HG03196 (cell line): ENCODE measurements at regions not wholly inside any gene's neighbourhood (a gene's known extent, or its start where the extent isn't known, plus 50 kb on each side); places are given as distances from the start of the nearest gene placed in this dataset.

ENCODE experiments used
- ATAC-seq: cut with Tn5 transposase; IDR thresholded peaks from one replicate; pipeline ENCODE4 v1.9.1; 2021; ENCODE audit not compliant: unreplicated experiment

DNA sequence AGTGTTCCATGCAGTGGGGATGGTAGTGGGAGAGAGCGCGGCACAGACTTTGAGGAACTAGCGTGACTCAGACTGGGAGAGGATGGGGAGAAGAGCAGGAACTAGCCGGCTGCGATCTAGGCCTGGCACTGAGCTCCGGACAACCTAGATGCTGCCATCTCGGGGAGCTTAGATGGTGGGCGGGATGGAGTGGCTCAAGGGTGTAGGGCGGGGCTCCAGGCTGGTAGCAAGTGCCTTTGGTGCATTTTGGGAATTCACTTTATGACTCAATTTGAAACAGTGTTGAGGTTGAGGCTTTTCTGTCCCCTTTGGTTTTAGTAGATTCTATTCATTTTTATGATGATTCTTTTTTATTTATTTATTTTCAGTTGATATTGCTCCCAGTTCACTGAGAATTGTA lies 185.3 kb upstream of the GPR26 start:
- no peak for ATAC-seq

DNA sequence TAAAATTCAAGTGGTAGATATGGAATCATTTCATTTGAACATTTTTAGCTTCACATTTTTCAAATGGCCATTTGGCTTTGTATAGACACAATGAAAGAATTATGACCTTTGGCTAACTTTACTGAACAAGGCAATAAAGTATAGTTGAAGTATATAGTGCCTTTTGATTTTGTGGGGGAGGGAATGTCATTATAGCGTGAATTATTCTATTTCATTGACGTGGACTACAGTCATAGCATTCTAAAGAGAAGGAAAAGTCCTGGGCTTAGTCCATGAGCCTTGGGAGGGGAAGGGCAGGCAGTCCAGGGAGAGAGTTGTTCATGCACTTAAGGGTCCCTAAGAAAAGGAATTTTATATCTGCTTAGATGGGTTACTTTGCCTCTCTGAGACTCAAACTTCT lies 181.4 kb upstream of the GPR26 start:
- ATAC-seq: no peak

DNA sequence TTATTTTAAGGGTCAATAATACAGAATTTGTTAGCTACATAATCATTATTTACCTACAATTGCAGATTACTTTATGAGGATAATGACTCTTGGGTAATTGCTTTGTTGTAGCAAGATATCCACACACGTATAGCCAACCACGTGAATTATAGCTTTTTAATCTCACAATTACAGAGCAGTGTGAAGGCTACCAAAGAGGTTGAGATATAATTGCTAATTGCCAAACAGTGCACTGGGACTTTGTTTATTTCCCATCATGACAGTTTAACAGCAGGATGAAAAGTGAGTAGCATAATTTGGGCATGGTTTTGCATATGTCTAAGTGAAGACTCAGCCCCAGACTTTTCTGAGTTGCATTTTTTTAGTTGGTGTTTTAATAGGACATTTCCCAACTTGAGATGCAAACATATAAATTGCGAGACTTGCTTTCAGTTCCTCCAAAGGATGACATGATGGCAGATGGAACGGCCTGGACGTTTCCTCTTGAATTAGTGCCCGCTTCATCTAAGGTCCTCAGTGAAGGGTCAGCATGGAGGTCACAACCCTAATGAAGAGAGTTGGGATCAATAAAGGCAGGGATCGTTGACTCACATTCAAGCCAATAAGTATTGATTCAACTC lies 180.7 kb upstream of the GPR26 start:
- ATAC-seq: no peak

DNA sequence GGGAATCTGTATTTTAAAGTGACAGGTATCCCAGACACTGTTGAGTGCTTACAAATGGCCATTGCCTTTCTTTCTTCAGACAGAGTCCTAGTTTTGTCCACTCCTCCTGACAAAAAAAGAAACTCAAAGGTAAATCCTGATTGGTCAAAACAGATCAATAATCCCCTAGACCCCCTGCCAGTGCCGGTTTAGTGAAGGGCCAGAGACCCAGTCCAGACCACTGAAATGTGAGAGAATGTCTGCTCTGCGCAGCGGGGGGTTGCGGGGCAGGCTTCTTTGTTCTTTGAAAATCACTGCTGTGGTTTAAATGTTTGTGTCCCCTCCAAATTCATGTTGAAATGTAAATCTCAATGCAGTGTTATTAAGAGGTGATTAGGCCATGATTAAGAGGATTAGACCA lies 177.7 kb upstream of the GPR26 start:
- ATAC-seq: no peak

DNA sequence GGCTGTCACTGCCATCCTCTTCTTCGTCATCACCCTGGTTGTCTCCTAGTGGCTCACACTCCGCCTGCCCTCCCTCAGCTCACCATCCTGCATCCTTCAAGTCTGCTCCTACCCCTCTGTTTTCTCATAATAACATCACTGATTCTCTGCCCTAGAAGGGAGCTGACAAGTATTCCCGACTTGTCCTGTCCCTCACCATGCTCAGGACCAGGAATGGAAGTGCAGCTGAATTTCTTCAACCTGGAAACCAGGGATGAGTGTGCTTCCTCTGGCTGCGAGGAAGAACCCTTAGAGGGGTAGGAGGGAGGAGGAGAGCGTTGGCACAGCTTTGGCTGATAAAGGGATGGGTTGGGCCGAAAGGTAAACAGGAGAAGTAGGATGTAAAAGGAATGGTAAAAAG lies 174.8 kb upstream of the GPR26 start:
- no peak for ATAC-seq

DNA sequence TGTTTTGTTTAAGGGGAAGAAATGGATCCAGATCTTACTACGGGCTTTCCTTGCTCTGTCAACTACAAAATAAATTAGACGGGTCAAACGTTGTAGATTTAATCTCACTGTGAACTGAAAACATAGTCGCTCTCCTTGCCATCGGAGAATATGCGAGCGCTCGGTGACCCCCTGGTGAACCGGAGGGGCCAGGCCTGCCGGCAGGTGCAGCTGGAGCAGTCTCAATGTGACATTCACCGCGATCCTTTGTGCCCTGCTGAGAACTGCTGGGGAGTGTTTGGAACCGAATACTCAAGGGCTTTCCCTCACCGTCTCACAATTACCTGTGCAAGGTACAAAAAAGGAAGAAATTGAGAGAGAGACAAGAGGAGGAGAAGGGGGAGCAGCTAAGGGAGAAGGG lies 174.1 kb upstream of the GPR26 start:
- ATAC-seq: no peak

DNA sequence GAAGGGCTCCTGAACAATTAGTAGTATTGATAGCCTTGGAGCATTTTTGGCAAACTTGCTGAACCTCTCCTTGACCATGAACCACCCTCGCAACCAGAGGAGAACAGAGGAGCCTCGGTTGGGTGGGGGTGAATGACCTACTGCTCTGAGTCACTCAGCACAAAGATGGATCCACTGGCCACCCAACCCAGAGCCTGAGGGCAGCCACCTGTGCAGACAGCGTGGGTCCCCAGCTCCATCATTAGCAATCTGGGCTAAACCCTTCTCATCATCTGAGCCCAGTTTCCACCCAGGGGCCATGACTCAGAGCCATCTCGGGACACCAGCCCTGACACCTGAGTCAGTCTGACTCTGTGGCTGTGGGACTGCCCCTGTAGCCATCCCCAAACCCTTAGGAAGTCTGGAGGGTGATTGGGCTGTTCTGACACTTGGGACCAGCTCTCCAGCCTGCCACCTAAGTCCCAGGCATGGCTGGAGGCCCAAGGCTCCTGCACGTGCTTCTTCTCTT lies 171.8 kb upstream of the GPR26 start:
- no peak for ATAC-seq

DNA sequence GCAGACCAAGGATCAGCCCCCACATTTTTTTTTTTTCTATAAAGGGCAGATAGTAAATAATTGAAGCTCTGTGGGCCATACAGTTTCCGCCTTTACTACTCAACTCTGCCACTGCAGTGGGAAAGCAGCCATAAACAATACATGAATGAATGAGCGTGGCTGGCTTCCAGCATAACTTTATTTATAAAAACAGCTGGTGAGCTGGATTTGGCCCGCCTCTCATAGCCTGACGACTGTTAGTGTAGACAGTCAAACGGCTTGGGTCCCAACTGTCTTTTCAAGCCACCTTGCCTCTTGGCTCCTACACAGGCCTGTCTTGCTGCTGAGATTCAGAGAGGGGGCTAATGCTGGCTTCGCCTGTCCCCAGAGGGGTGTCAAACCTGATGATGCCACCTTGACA lies 169.8 kb upstream of the GPR26 start:
- no peak for ATAC-seq

DNA sequence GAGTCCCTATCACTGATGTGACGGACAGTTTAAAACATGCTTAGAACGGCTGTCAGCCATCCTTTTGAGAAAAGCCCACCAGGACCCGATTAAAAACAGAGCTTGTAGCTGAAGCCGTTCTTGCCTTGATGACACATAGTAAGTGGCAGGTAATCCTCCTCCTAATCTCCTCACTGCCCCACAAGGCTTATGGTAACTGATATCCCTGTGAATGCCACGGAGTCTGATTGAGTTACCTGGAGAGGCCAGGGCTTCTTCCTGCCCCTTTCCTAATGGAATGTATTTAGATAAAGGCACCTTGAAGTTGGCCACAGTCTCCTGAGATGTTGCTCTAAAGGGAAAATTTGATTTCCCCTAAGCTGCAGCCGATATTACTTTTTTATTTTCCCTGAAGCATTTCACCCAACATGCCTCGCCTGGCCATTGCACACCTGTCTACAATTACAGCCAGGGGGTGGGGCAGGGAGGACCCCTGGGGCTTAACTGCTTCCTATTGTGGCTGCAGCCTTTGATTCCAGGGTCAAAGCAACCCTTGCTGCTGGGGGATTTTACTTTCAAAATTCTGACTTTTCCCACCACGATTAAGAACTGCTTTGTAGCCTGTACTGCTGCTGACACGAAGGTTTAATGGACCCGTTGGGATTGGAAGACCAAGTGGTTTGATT lies 169.0 kb upstream of the GPR26 start:
- no peak for ATAC-seq

DNA sequence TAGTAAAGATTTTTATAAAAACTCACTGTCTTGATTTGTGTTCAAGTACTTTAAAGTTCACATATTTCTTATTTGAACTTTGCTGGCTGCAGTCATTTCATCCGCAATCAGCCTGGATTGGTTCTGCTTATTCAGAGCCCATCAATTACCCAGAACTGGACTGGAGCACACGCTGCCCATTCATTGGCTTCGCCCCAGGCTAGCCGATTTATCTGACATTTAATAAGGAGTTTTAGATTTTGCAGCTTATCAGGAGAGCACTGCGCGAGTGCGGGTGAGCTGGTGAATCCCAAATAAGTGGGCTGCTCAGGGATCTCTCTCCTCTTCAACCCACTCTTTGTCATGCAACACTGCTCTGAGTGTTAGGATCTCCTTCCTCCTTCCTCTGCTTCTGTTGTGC lies 166.0 kb upstream of the GPR26 start:
- ATAC-seq: no peak

DNA sequence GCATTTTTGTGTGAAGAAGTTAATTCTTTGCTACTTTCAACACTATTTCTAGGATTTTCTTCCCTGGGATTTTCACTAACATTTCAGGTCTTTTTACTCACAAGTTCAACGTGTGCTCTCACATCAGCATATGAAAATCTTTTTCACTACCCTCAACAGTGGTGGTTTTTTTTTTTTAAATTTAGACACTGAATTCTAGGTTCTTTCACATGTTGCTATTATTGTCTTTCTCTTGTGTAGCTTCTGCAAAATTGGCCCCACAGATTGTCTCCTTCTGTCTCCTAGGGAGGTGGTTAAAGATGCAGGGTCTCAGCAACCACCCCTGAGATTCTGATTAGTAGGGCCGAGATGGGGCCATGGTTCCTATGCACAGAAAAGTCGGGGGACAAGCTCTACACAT lies 165.0 kb upstream of the GPR26 start:
- ATAC-seq: no peak

DNA sequence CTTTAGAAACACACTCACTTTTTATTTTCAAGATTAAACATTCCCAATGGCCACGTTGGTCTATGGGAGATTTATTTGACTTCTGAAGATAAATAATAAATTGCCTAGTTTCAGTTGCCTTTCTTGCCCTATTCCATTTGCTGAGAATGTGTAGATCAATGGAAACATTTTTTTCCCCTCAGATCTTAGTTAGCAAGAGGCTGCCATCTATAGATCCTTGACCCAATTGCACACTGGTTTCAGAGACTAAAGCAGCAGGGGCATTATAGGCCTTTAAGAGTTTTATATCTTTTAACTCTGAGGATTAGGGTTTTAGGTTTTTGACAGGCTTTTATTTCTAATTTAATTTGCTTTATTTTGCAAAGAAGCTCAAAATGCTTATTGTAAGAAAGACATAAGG lies 163.2 kb upstream of the GPR26 start:
- no peak for ATAC-seq

DNA sequence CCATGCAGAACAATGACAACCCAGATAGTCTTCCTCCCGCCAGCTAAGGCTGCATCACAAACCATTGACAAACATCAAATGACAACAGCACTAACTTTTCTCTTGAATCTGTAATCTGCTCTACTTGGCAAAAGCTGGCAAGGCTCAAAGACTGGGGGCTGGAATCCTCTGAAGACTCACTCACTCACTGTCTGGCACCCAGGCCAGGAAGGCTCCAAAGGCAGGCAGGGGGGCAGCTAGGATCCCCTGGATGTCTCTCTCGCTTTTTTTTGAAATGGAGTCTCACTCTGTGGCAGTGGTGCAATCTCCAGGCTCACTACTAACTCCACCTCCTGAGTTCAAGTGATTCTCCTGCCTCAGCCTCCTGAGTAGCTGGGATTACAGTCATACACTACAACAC lies 159.7 kb upstream of the GPR26 start:
- ATAC-seq: no peak

DNA sequence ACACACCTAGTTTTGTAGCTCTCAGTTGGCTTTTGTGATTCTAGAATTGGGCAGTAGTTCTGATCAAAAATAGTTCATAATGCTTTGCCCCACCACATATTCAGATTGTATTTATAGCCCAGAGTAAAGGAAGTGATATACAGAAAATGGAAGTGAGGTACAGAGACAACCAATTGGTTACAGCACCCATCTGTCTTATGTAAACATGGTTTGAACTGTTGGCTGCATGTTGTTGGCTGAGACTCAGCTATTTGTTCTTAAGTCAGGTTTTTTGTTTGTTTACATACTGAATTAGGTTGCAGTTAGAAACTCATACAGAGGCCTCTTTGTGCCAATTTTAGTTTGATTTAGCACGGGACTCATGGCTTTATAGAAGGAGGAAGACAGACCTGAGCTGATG lies 158.9 kb upstream of the GPR26 start:
- no peak for ATAC-seq

DNA sequence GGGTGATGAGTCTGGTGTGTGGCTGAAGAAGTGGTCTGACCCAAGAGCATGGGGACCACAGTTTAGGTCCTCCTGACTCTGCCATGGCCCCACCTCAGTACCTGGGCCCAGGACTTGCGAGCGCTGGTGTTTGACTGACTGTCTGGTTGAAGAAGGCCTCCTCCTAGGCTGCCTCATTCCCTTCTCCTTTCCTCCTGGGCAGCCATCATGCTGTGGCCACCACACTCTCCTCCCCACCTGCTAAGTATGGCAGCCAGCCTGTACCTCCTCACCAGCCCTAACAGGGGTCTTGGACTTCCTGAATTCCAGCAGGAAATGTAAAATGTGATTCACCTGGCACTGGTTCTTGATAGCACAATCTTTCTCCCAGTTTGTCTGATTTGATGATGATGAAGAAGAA lies 156.8 kb upstream of the GPR26 start:
- ATAC-seq: no peak

DNA sequence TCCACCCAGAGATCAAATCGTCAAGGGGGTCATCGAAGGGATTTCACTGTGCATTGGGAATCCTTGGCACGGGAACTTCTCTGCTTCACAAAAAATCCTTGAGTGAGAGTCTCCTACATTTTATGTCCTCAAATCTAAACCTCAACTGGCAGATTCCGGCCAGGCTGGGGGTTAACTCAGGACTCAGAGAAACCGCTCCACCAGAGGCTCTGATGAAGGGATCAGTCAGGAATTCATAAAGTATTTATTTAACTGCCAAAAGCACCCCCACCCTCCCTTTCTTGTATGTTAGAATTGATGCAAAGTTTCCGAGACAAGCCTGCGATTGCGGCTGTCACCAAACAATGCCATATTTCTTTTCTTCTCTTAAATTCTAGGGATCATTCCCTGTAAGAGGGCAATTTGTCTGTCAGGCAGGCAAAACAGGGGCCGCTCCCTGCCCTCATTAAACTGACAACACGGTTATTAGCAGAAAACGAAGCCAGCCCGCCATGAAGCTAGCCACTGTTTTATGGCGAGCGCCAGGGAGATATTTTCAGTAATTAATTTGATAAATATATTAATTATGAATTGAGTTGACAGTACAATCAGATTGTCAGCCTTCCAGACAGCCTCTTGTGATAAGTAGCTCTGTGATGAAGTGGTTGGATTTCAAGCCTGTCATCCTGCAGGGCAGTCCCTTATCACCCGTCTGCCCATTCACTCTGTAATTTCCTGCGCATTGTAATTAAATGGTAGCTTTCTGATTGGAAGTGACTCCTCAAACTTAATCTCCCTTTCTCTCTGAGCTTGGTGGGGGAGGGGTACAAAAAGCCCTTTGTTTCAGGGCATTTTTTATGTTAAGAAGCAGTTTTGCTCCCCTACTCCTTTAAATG lies 153.0 kb upstream of the GPR26 start:
- no peak for ATAC-seq

DNA sequence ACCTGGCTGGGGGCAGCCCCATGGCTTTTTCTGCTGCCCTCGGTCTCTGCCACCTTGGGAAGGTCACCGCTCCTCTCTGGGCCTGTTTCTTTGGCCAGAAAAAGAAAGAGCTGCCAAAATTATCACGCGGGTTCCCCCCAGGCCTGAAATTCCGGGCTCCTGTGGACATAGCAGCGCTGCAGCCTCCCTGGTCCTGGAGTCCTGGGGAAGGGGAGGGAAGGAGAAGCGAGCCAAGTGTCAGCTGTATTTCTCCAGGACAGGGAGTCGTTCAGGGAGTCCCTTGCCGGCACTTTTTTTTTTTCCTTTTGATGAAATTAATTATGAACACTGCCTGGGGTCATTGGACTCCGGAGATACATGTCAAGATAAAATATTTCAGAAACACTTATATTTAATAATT lies 152.3 kb upstream of the GPR26 start:
- ATAC-seq: no peak

DNA sequence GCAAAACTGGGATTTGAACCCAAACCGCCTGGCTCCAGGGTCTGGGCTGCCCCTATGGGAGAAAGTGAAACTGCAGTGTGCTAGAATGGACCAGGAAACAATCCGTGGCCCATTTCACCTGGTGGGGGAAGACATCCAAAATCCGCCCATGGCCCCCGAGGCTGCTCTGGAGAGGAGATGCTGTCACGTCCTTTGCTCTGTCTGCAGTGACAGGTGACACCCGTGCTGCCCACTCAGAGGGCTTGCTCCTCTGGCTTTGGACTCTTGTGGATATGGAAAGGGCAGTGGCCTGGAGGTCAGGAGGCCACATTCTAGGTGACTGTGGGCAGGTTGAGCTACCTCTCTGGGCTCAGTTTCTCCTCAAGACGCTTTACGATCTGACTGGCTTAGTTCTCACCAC lies 151.2 kb upstream of the GPR26 start:
- no peak for ATAC-seq

DNA sequence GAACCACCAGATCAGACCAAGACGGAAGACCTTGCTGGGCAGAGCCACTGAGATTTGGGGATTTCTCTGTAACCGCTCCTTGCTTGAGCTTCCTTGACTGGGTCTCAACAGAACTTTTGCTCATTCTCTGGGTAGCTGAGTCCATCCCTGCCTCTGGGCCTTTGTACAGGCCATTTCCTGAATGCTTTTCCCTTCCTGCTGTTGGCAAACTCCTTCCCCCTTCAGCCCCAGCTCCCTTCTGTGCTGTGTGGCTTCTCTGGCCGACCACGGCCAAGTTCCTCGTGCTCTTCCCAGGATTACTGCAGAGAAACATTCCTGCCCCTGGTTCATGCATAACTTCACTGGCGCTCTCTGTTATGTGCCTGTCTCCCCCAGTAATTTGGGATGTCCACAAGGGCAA lies 150.5 kb upstream of the GPR26 start:
- ATAC-seq: no peak

DNA sequence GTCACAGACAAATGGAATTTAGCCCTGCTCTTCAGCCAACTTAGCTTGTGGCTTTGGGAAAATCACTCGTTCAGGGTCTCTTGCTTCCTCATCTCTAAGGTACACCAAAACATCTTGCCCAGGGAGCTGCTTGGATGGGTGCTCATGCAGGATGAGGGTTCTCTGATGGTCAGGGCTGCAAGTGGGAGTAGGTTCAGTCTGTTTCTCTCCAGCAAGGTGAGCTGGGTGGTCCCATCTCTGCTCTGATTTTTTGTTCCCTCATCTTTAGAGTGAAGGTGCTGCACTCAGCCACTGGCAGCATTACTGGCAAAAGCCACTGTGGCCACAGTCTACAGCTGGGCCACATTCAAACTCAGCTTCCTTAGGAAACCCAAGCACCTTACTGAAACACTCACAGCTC lies 149.9 kb upstream of the GPR26 start:
- no peak for ATAC-seq

DNA sequence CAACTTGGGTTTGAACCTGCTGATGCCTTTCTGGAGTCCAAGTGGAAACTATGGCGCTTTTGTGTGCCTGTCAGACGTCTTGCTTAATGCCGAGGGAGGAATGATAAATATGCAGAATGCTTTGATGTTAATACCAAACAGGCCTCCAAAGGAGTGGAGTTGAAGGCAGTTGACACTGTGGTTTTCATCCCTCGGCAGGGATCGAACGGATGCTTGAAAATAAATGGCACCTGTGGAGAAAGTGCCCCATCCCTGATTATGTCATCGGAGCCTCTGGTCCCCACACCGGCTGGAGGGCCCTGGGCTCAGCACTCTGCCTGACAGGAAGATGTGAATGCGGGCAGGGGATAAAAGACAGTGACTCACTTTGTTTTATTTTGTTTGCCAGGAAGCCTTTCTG lies 148.7 kb upstream of the GPR26 start:
- no peak for ATAC-seq

DNA sequence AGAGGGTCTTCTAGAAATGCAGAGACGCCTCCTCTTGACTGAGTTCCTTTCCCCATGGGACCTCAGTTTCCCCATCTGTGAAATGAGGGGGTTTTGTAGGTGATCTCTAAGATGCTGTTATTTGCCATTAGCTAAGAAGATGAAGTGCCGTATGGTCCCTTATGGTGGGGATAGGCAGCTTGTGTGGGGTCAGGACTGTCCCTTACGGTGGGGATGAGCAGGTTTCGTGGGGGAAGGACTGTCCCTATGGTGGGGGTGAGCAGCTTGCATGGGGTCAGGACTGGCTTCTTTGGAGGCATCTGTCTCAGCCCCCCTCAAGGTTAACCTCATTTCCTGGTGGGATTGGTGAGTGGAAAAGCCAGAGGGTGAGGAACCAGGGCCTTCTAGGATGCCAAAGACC lies 148.3 kb upstream of the GPR26 start:
- no peak for ATAC-seq
